Peyer's patch (tissue), 4 donors: ENCODE measurements at regions not wholly inside any gene's neighbourhood (a gene's known extent, or its start where the extent isn't known, plus 50 kb on each side); places are given as distances from the start of the nearest gene placed in this dataset.

Experiments
- CTCF ChIP-seq, 6 experiments: fragments of 450-650 bp in 4 of 6; fragments of 200-600 bp in 2 of 6; sonication (generic) in 1 of 6; IDR thresholded peaks; one replicate each; pipeline ENCODE4 v1.5.1; 2017 to 2019; ENCODE audit warnings: antibody characterized with exemption in 6 of 6, mild to moderate bottlenecking in 3 of 6, moderate library complexity in 1 of 6
- POLR2A ChIP-seq, 2 donors: fragments of 450-650 bp; IDR thresholded peaks; one replicate each; pipeline ENCODE4 v1.5.1; 2017; ENCODE audit warnings: antibody characterized with exemption in 2 of 2, mild to moderate bottlenecking in 2 of 2, moderate library complexity in 2 of 2

GRCh38 chr22:48253136-48253535, 1490.7 kb downstream of the TBC1D22A start:
- no peak for TF ChIP-seq CTCF (IDR thresholded peaks at IDR 0.05)
- TF ChIP-seq POLR2A (IDR thresholded peaks at IDR 0.05) = no peak
